ENCODE measurements at regions not wholly inside any gene's neighbourhood (a gene's known extent, or its start where the extent isn't known, plus 50 kb on each side); places are given as distances from the start of the nearest gene placed in this dataset.

- Histone ChIP-seq H3K4me1 (replicated peaks in 1 of 2; ENCODE audit: control insufficient read depth in 2 of 2, insufficient read depth in 2 of 2, low read length in 2 of 2) (peaks cover 0 to 4% of the 10 kb centered on the region in 2 experiments; a peak in 1 of 5 replicates), H3K9ac (ENCODE audit: insufficient read depth in 1 of 2, low read depth in 2 of 2, low read length in 2 of 2) (no peak overlapping the region), H3K4me3 (no peak overlapping the region), H3K9me3 (replicated peaks; ENCODE audit: control insufficient read depth, insufficient read depth, low read depth, low read length) (no peaks in the 10 kb centered on the region), H3K9me1 (ENCODE audit: control insufficient read depth, insufficient read depth, low read length) (no peaks in the 10 kb centered on the region), H2AFZ (ENCODE audit: low read depth, low read length) (no peak overlapping the region), H3K36me3 (ENCODE audit: control insufficient read depth, insufficient read depth, low read length) (no peaks in the 10 kb centered on the region), H3K27ac (ENCODE audit: extremely low read depth, low read depth, low read length) (no peak overlapping the region), H3K27me3 (ENCODE audit: control insufficient read depth in 2 of 2, insufficient read depth in 2 of 2, low read length in 2 of 2) (peaks cover 0 to 5% of the 10 kb centered on the region in 2 experiments; a peak in 1 of 5 replicates), H4K20me1 (replicated peaks; ENCODE audit: control insufficient read depth, insufficient read depth, low read length) (no peaks in the 10 kb centered on the region), H3K4me2 (ENCODE audit: insufficient read depth, low read length) (no peak overlapping the region), H3K79me2 (ENCODE audit: control insufficient read depth, insufficient read depth, low read length) (no peaks in the 10 kb centered on the region)
- DNase-seq (ENCODE audit: extremely low read depth in 1 of 4, low spot score in 3 of 4) (no peak), ATAC-seq (no peak), FAIRE-seq (no peak)
- WGBS (ENCODE audit: insufficient coverage, low coverage, missing lambda C conversion rate), result 2% methylated on average over 17 of the region's 28 CpGs
- BruUV-seq (replicated peaks), result no TSS peak
- POLR2A ChIA-PET, result interaction anchor here (0.6 kb wide), 1 partner anchor 269 kb away, joined by 3 read pairs; no protein-coding TSS in a partner anchor
- intact Hi-C loops (cut with micrococcal nuclease), result no loop called here
- CTCF ChIA-PET (ENCODE audit: low intra/inter-chr PET ratio), result no interaction called here
- in situ Hi-C loops (cut with MboI), result no loop called here
- TF ChIP-seq TCF7L2 (IDR thresholded peaks at IDR 0.05; ENCODE audit: low read depth, low read length), result no peak
- no peak for TF ChIP-seq SREBF1 (IDR thresholded peaks at IDR 0.05; ENCODE audit: borderline replicate concordance, low read depth, low read length)
- TF ChIP-seq CHD1 (IDR thresholded peaks at IDR 0.05; ENCODE audit: low read length), result no peak
- TF ChIP-seq REST (IDR thresholded peaks at IDR 0.05; ENCODE audit: borderline replicate concordance), result no peak
- TF ChIP-seq REST (CRISPR knock-in tag; IDR thresholded peaks at IDR 0.05; ENCODE audit: low read depth), result no peak
- TF ChIP-seq PTBP1 (IDR thresholded peaks at IDR 0.05; ENCODE audit: low read depth, low read length), result no peak
- no peak for TF ChIP-seq SMAD3 (CRISPR knock-in tag; conservative IDR thresholded peaks at IDR 0.05)
- TF ChIP-seq MCM3 (IDR thresholded peaks at IDR 0.05), result no peak
- TF ChIP-seq, protein P1, sequence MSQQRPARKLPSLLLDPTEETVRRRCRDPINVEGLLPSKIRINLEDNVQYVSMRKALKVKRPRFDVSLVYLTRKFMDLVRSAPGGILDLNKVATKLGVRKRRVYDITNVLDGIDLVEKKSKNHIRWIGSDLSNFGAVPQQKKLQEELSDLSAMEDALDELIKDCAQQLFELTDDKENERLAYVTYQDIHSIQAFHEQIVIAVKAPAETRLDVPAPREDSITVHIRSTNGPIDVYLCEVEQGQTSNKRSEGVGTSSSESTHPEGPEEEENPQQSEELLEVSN (IDR thresholded peaks at IDR 0.05; ENCODE audit: borderline replicate concordance in 1 of 2, extremely low read depth in 1 of 2, insufficient read depth in 1 of 2, insufficient read length in 1 of 2, low read depth in 1 of 2, low read length in 1 of 2, poor library complexity in 1 of 2, severe bottlenecking in 1 of 2), result no peak
- no peak for TF ChIP-seq SREBF2 (CRISPR knock-in tag; IDR thresholded peaks at IDR 0.05)
- no peak for TF ChIP-seq ZNF217 (CRISPR knock-in tag; IDR thresholded peaks at IDR 0.05)
Observed at GRCh38 chr13:22736084-22736767, 444.6 kb upstream of the SGCG start.
